GM06990 (cell line): ENCODE measurements at regions not wholly inside any gene's neighbourhood (a gene's known extent, or its start where the extent isn't known, plus 50 kb on each side); places are given as distances from the start of the nearest gene placed in this dataset.

Experiments used
- DNase-seq: peaks from one replicate; pipeline ENCODE4 v3.0.0-alpha.2; 2011; ENCODE audit not compliant: insufficient read length; ENCODE audit errors: extremely low read depth
- H3K27me3 ChIP-seq: replicated peaks from 2 replicates; pipeline ENCODE4 v1.6.0; 2011; ENCODE audit warnings: low read length; ENCODE audit not compliant: control insufficient read depth, insufficient read depth
- H3K36me3 ChIP-seq: 2 replicates; pipeline ENCODE4 v1.5.1; 2011; ENCODE audit warnings: low read length; ENCODE audit not compliant: control insufficient read depth, insufficient read depth
- H3K4me3 ChIP-seq: replicated peaks from 2 replicates; pipeline ENCODE4 v1.5.1; 2011; ENCODE audit warnings: low read depth, mild to moderate bottlenecking, control low read depth, low read length
- CTCF ChIP-seq: IDR thresholded peaks from 2 replicates; pipeline ENCODE4 v1.5.1; 2011; ENCODE audit warnings: low read length, control low read depth, mild to moderate bottlenecking, inconsistent platforms; ENCODE audit not compliant: insufficient read depth, poor library complexity, severe bottlenecking

DNA sequence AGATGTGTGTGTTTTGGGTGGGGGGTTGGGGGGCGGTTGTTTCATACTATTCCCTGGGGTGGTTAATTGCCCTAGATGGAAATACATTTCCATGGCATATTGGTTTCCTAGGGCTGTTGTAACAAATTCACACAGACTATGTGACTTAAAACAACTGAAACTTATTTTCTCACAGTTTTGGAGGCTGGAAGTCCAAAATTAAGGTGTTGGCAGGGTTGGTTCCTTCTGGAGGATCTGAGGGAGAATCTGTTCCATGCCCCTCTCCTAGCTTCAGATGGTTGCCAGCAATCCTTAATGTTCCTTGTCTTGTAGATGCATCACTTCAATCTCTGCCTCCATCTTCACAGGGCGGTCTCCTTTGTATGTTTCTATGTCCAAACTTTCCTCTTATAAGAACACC is 353.7 kb upstream of the ACTBL2 start:
- no peaks in the 10 kb centered on the region for H3K27me3 ChIP-seq
- no peak for DNase-seq
- no peaks in the 10 kb centered on the region for H3K36me3 ChIP-seq
- H3K4me3 ChIP-seq, result no peak overlapping the region
- TF ChIP-seq CTCF, result no peak

DNA sequence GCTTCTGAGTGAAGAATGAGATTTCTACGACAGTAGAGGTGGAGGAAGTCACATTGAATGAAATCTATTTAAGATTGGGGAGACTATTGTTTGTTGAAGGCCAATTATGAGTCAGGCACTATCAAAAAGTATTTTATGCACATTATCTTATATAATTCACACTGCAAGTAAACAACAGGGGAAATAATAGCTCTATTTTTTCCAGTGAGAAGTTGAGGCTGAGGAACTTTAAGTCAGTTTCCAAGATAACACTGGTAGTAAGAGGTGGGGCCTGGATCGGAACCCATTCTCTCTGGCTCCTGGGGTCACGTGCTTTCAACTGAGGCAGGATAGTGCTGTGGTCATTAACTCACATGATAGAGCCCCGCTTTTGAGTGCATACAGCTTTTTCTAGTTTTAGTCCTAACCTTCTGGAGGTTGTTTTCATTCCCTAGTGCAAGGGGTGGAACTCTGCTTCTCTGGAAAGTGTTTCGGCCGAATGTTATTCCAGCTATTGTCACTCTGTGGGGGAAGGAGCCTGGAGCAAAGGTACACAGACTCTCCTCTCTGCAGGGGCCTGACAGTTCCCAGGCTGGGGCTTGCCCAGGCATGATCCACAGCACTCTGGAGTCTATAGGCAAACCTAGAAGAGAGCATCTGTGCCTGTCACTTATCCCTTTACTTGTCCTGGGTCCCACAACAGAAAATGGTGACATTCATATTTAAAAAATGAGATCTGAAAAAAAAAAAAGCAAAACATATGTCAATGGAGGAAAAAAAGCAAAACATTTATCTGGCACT is 352.4 kb upstream of the ACTBL2 start:
- Histone ChIP-seq H3K4me3 (no peak overlapping the region), H3K36me3 (no peaks in the 10 kb centered on the region), H3K27me3 (no peaks in the 10 kb centered on the region)
- TF ChIP-seq CTCF, result no peak
- no peak for DNase-seq

DNA sequence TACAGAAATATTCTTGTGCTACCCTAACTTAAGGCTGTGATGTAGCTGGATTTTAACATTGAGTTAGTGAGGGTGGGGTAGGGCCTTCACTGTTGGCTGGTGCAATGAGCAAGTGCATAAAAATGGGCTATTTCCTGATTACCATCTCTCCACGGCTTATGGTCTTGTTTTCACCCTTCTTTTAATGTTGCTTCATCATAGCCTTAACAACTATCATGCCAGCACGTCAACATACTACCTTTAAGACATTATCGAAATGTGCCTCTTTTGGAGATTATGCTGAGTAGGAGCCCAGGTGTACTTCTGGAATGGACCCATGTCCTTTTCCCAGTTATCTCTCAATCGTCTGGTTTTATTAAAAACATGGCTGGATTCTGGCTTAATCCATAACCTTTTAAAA is 350.9 kb upstream of the ACTBL2 start:
- DNase-seq, result no peak
- TF ChIP-seq CTCF, result no peak
- H3K27me3 ChIP-seq, result no peaks in the 10 kb centered on the region
- H3K36me3 ChIP-seq, result no peaks in the 10 kb centered on the region
- H3K4me3 ChIP-seq, result no peak overlapping the region

DNA sequence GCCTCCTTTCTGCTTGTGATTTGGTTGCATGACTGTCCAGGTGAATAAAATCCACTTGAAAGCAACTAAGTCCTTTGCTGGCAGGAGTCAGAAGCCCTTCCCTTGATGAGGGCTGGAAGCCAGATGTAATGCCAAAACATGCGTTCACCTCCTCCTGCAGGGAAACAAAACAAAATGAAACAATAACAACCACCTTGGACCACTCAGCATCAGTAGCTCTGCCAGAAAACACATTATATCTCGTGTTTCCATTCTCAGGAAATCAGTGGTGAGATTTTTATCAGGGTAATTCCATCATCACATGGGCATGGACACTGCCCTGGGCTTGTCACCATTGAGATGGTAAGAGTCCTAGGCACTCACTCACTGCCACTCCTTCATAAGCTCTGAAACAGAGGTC is 350.3 kb upstream of the ACTBL2 start:
- no peak for DNase-seq
- H3K36me3 ChIP-seq, result no peaks in the 10 kb centered on the region
- no peak overlapping the region for H3K4me3 ChIP-seq
- no peak for TF ChIP-seq CTCF
- no peaks in the 10 kb centered on the region for H3K27me3 ChIP-seq

- H3K36me3 ChIP-seq, result no peaks in the 10 kb centered on the region
- no peaks in the 10 kb centered on the region for H3K27me3 ChIP-seq
- no peak overlapping the region for H3K4me3 ChIP-seq
- TF ChIP-seq CTCF, result no peak
- no peak for DNase-seq
Observed at GRCh38 chr5:57831932-57832331, 349.3 kb upstream of the ACTBL2 start.

GRCh38 chr5:57831090-57831489 is 348.5 kb upstream of the ACTBL2 start:
- Histone ChIP-seq H3K4me3 (no peak overlapping the region), H3K36me3 (no peaks in the 10 kb centered on the region), H3K27me3 (no peaks in the 10 kb centered on the region)
- no peak for TF ChIP-seq CTCF
- DNase-seq, result no peak
